ENCODE measurements at regions not wholly inside any gene's neighbourhood (a gene's known extent, or its start where the extent isn't known, plus 50 kb on each side); places are given as distances from the start of the nearest gene placed in this dataset.
A peak's percentile ranks its signal among the peaks of the same experiment; 100 is the strongest.
"Not testable (repeated sequence)": the region's sequence is repeated elsewhere in the genome, so short reads cannot be mapped to it uniquely, and the experiment has no call there.

- no peak for DNase-seq
Measured at GRCh38 chr10:3942937-3943489, 158.0 kb upstream of the KLF6 start.

GRCh38 chr10:3941676-3942075 lies 156.7 kb upstream of the KLF6 start:
- no peak for DNase-seq

GRCh38 chr10:3936422-3937040 lies 151.5 kb upstream of the KLF6 start:
- DNase-seq: no peak

- DNase-seq: no peak
Measured at GRCh38 chr10:3935933-3936359, 150.9 kb upstream of the KLF6 start.

- peak; percentile 95 for DNase-seq
Measured at GRCh38 chr10:3935141-3935540, 150.1 kb upstream of the KLF6 start.

GRCh38 chr10:3933733-3934132 lies 148.7 kb upstream of the KLF6 start:
- no peak for DNase-seq

- DNase-seq: peak; percentile 28
Measured at GRCh38 chr10:3932597-3933375, 147.8 kb upstream of the KLF6 start.

GRCh38 chr10:3931901-3932300 lies 146.9 kb upstream of the KLF6 start:
- DNase-seq: no peak

- DNase-seq: no peak
Measured at GRCh38 chr10:3931224-3931623, 146.2 kb upstream of the KLF6 start.

GRCh38 chr10:3928569-3928968 lies 143.6 kb upstream of the KLF6 start:
- no peak for DNase-seq

GRCh38 chr10:3928078-3928477 lies 143.1 kb upstream of the KLF6 start:
- DNase-seq: no peak

GRCh38 chr10:3926675-3927525 lies 141.9 kb upstream of the KLF6 start:
- DNase-seq: peak; percentile 46

- DNase-seq: no peak
Measured at GRCh38 chr10:3926258-3926657, 141.2 kb upstream of the KLF6 start.

- no peak for DNase-seq
Measured at GRCh38 chr10:3925184-3925583, 140.2 kb upstream of the KLF6 start.

- no peak for DNase-seq
Measured at GRCh38 chr10:3924344-3924743, 139.3 kb upstream of the KLF6 start.

- no peak for DNase-seq
Measured at GRCh38 chr10:3923033-3923432, 138.0 kb upstream of the KLF6 start.

GRCh38 chr10:3919709-3920308 lies 134.8 kb upstream of the KLF6 start:
- DNase-seq: no peak

GRCh38 chr10:3917392-3917791 lies 132.4 kb upstream of the KLF6 start:
- not testable (repeated sequence) for DNase-seq

GRCh38 chr10:3914733-3915132 lies 129.7 kb upstream of the KLF6 start:
- DNase-seq: no peak

- DNase-seq: no peak
Measured at GRCh38 chr10:3911713-3912442, 126.9 kb upstream of the KLF6 start.

GRCh38 chr10:3911241-3911640 lies 126.2 kb upstream of the KLF6 start:
- no peak for DNase-seq

GRCh38 chr10:3909339-3909738 lies 124.3 kb upstream of the KLF6 start:
- no peak for DNase-seq

Measured in activated CD4-positive, alpha-beta T cell treated with anti-CD3 and anti-CD28 coated beads, Interleukin-2, amount 50 U/mL, for 16 hours (primary cell).